HUDEP-2 (cell line): ENCODE measurements at regions not wholly inside any gene's neighbourhood (a gene's known extent, or its start where the extent isn't known, plus 50 kb on each side); places are given as distances from the start of the nearest gene placed in this dataset.

ENCODE experiments used
- DNase-seq, 76 experiments: peaks; one replicate each; lab custom pipeline; 2025; ENCODE audit not compliant: unreplicated experiment in 76 of 76; lab: John Stamatoyannopoulos, UW

- DNase-seq = no peak
Observed at GRCh38 chr4:41883988-41884734, 51.1 kb upstream of the TMEM33 start.

GRCh38 chr4:41882625-41883347 is 52.4 kb upstream of the TMEM33 start:
- peak in 24 of 76 experiments; percentile 2 to 33 (median 12) for DNase-seq

DNA sequence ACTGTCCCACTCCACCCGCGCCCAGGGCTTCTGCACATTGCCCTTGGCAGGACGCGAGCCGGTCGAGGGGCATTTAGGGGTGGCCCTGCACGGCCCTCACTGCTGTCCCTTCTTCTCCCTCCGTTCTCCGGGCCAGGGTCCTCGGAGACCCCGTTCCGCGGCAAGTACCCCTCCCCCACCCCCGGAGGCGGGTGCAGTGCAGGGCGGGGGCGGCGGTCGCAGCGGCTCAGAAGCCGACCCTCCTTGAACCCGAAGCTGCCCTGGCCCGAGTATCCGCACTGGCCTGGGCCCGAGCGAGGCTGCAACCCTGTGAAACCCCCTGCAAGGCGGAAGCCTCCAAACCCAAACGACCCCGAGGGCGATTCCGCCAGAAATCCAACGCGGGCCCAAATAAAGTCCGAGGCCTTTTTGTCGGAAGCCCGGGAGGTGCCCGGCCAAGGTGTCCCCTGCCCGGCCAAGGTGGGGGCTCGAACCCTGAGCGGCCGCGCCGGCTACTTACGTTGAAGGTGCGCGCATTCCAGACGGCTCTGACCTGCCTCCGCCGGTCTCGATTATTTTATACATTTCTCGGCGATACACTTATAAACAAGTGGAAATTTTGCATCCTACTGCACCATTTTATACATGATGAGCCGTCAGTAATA is 53.1 kb upstream of the TMEM33 start:
- no peak for DNase-seq

DNA sequence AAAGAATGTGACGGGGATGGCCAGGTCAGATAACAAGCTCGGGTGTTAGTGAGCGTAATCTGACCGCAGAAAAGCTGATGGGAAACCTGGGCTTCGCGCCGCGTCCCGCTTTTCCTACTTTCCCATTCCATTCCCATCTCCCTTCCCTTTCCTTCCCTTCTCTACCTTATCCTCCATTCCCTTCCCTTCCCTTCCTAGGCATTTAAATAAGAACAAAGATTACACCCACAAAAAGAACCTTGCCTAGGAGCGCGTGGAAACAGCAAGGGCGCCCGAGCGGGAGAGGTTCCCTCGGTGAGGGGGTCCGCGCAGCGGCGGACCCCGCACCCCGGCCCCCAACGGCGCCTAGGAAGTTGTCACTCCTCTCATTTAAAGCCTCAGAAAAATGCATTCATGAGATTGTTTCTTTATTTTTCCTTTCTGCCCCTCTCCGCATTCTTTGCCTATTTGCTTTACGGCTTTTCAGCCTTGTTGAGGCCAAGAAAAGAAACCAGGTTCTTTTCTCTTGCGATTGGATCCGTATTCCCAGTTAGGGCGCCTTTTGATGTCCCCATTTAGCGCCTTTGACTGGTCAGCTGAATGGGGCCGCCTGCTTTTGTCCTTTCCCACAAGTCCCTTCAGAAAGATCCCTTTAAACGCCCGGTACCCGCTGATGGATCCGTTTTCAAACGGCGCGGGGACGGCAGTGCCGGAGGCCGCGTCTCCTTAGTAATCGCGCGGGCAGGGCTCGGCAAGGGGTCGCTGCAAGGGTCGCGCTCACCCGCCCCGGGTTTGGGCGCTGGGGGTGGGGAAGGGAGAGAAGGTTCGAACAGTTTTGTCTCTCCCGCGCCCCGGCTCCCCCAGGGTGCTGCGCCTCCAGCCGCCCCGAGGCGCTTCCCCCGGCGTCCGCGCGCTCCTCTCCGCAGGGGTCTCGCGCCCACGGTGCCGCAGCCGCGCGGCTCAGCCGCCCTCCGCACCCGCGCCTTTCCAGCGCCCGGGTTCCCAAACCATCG is 54.1 kb upstream of the TMEM33 start:
- DNase-seq = no peak

DNA sequence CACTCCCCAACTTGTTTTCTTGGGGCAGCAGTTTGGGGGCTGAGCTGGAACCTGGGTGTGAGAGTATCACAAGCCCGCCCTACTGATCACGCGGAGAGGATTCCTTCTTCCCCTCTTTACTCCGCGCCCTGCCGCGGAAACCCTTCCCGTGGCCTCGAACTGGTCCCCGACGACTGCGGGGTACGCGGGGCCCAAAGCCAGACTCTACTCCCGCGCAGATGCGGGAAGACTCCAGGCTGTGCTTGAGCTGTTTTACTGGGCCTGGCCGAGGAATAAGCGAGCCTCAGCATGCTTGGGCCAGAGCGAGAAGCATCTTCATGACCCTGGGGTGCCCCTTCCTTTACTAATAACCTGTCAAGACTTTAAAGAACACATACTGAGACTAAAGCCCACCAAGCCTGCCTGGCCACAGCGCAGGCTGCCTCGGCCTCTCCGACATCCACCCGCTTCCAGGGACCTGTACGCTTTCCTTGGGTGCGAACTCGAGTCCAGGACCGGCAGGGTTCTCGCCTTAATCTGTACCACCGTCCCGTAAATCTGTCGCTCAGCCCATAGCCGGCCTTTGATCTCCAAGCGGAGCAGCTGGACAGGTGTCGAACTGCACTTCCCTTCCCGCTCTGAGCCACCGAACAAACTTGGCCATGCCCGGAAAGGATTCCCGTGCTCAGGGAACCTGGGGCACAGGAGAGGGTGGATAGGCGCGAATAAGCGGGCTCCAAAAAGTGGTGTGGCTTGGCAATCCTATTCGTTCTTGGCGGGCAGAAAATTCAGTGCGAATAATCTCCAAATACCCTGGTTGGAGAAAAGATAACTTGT is 55.0 kb upstream of the TMEM33 start:
- DNase-seq = no peak

DNA sequence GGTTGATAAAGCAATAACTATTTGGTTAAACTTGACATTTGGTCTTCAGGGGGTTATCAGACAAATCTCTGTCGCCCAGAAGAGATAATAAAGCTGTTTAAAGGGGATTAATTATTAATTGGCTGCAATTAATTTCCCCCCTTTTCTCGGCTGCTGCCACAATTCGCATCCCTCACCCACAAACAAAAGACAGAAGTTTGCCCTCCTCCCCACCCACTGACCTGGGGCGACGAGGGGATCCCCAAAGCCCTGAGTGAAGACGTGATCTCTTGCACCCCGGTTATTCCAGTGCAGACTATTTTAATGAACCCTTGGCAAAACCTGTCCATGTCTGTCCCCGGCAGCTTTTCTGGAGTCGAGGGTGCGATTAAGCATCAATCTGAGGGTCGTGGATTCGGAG is 55.7 kb upstream of the TMEM33 start:
- no peak for DNase-seq

DNA sequence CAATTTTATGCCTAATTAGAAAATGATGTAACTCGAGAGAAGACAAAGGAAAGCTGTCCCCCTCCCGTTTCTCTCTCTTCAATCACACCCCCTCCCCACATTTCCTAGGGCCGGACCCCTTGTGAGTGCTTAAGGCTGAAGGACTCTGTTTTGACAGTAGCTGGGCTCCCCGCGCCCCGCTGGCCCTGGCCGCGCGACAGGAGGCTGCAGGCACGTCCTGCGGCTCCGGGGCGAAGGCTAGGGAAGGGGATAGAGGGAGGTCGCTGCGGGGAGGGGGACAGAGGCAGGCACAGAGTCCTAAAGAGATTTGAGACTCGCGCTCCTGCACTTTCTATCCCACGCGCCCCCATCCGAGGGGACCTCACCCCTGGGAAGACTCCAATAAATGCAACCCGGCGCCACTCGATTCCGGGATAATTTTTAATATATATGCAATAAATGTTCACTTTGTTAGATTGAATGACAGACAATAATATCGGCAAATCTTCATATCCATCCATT is 56.2 kb upstream of the TMEM33 start:
- no peak for DNase-seq

- no peak for DNase-seq
Observed at GRCh38 chr4:41878170-41878969, 56.9 kb upstream of the TMEM33 start.

- no peak for DNase-seq
Observed at GRCh38 chr4:41877020-41877796, 58.0 kb upstream of the TMEM33 start.

GRCh38 chr4:41874873-41875272 is 60.4 kb upstream of the TMEM33 start:
- no peak for DNase-seq

- no peak for DNase-seq
Observed at GRCh38 chr4:41874398-41874797, 60.8 kb upstream of the TMEM33 start.

DNA sequence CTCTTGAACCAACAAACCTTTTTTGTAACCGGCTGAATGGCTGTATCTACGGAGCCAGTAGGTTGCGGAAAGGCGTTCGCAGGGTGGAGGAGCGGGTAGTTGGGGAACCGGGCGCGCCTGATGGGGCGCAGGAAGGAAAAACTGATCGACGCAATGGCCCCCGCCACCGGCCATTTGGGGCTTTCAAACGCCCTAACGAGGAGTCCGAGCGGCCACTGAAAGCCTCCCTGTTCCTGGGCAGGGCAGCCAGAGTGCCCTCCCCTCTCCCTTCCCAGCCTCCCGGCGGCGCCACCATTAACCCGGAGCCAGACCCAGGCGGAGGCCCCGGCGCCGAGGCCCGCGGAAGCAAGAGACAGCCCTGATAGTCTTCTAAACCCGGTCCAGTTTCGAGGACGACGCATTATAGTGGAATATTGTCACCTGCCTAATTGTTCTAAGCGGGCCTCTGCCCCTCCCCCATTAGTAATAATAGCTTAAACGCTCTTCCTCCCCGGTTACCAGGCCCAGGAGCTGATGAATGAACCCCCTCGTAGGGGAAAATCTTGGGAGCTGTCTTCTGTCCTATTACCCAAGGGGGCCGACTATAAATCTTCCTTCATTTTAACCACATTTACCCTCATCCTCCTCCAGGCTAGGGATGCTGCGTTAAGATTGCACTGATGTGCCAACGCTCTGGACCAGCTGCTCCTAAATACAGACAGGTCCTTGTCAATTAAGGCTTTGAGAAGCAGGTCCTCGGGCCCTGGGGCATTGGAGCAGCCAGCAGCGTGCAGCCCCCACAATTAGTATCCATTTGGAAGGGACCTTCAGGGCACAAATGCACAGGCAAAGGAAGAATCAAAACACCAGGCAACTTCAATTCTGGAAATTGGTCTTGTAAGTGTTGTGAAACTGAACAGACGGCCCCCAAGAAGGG is 61.6 kb upstream of the TMEM33 start:
- DNase-seq = no peak

DNA sequence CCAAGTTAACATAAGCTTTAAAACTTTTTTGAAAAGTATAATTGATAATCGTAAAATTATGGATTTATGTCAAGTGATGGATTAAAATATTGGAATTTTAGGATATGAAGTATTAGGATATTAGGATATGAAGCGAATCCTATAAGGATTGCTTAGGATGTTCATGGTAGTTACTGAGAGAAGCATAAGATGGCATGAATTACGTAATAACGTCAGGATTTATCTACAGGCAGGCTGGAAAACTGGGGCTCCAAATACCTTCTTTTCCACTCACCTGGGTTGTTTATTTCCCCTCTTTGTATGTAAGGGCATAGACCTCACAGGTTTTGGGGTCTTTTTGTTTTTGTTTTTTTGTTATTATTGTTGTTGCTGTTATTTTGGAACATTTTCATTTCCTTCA is 65.2 kb upstream of the TMEM33 start:
- no peak for DNase-seq

DNA sequence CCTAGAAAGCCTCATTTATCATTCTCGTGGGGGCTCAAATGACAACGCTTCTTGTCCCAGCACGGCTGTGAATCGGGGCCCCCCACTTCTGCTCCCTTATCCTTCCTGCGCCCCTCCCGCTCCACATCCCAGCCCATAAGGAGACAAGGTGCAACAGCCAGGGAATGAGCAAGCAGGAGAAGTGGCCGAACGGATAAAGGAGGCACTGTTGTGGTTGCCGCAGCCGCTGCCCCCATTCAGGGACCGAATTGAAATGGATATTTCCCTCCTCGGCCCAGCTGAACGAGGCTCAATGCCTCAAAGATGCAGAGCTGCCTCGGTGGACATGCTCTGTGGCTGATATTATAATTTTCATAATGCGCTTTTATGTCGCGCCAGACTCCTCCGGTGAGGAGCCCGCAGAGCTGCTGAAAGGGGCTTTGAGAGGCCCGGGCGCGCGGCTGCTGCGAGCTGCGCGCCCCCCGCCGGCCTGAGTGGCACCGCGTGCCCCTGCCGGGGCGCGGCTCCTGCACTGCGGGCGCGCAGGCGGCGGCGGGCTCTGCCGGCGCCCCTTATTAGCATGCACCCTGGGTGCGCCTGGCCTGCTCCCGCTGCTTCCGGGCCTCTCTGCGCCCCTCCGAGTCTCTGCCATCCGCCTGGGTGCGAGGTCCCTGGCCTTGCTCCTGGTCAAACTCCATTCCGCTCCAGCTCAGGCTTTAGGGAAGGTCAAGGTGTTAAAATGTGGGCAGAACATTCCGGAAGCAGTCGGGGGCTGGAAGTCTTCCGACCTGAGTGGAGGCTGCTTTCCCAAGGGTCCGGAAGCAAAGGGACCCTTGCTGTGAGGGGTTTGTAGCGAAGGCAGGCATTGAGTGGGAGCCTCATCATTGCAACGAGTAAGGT is 68.2 kb upstream of the TMEM33 start:
- DNase-seq = no peak

- DNase-seq = no peak
Observed at GRCh38 chr4:41865981-41866798, 69.0 kb upstream of the TMEM33 start.
